ENCODE measurements at regions not wholly inside any gene's neighbourhood (a gene's known extent, or its start where the extent isn't known, plus 50 kb on each side); places are given as distances from the start of the nearest gene placed in this dataset.

DNA sequence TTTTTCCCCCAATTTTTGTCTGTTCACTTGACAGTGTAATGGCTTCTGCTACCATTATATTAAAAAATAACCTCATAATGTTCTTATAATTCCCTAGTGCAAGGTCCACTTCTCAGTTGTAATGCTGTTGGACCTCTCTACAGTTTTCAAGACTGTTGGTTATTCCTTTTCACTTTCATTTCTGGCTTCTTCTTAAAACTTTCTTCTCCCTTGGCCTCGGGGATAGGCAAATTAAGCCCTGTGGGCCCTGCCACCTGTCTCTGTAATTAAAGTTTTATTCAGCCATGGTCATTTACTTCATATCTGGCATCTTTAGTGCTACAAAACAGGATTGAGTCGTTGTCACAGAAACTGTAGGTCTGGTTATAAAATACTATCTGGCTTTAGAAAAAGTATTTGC lies 313.5 kb downstream of the KLF12 start:
- no peak overlapping the region for H3K27ac ChIP-seq (ENCODE audit: low read length)
- no peaks in the 10 kb centered on the region for H4K20me1 ChIP-seq (ENCODE audit: insufficient read depth)
- TF ChIP-seq, protein P1, sequence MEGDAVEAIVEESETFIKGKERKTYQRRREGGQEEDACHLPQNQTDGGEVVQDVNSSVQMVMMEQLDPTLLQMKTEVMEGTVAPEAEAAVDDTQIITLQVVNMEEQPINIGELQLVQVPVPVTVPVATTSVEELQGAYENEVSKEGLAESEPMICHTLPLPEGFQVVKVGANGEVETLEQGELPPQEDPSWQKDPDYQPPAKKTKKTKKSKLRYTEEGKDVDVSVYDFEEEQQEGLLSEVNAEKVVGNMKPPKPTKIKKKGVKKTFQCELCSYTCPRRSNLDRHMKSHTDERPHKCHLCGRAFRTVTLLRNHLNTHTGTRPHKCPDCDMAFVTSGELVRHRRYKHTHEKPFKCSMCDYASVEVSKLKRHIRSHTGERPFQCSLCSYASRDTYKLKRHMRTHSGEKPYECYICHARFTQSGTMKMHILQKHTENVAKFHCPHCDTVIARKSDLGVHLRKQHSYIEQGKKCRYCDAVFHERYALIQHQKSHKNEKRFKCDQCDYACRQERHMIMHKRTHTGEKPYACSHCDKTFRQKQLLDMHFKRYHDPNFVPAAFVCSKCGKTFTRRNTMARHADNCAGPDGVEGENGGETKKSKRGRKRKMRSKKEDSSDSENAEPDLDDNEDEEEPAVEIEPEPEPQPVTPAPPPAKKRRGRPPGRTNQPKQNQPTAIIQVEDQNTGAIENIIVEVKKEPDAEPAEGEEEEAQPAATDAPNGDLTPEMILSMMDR (IDR thresholded peaks at IDR 0.05; ENCODE audit: poor library complexity, severe bottlenecking), result no peak
- no peak for TF ChIP-seq EP300 (conservative IDR thresholded peaks at IDR 0.05; ENCODE audit: poor library complexity, severe bottlenecking)
- no peaks in the 10 kb centered on the region for H3K27me3 ChIP-seq (ENCODE audit: insufficient read depth, low read depth, low read length)
- H3K9me3 ChIP-seq (ENCODE audit: low read length), result no peaks in the 10 kb centered on the region
- H3K79me2 ChIP-seq (replicated peaks; ENCODE audit: insufficient read depth, low read length), result no peaks in the 10 kb centered on the region
- no peaks in the 10 kb centered on the region for H3K36me3 ChIP-seq (ENCODE audit: insufficient read depth, low read length)
- H3K4me2 ChIP-seq (ENCODE audit: low read length), result no peak overlapping the region
- no peaks in the 10 kb centered on the region for H3K9me2 ChIP-seq (ENCODE audit: insufficient read depth, low read length)
- H2AFZ ChIP-seq (ENCODE audit: low read depth, low read length), result no peak overlapping the region
- H3F3A ChIP-seq (ENCODE audit: insufficient read depth, low read length, poor library complexity, severe bottlenecking), result no peaks in the 10 kb centered on the region
- no peak overlapping the region for H3K4me3 ChIP-seq (ENCODE audit: low read length)
- H3K9ac ChIP-seq (ENCODE audit: low read length), result no peak overlapping the region

DNA sequence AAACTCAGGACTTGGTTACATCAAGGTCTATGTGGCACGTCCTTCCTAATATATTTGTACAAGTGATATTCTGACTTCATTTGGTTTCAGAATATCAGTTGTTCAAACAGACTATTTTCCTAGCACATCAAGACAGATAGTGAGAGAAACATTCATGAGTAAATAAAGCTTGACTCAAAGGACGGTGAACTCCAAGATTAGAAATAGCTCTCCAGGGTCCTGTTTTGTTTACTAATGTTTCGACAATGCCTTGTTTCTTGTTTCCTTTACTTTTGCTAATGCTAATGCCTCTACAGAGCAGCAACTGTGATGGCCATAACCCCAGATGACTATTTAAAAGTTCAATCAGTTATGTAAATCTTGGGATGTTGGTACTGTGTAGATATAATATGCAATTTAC lies 313.9 kb downstream of the KLF12 start:
- no peaks in the 10 kb centered on the region for H3K36me3 ChIP-seq (ENCODE audit: insufficient read depth, low read length)

DNA sequence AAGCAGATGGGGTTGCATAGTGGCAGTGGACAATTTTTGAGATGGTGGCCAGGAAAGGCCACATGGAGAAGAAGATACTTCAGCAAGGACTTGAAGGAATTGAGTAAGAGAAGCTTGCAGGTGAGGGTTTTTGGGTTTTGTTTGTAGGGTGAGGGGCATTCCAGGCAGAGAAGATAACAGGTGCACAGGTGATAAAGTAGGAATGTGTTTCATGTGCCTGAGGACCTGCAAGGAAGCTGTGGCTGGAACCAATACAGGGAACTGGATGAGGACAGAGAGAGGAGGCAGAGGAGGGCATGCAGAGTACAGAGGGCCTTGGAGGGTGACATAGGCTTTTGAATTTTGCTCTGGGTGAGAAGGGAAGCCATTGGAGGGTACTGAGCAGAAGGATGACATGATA lies 314.5 kb downstream of the KLF12 start:
- Histone ChIP-seq H3K9ac (ENCODE audit: low read length) (no peak overlapping the region), H3F3A (ENCODE audit: insufficient read depth, low read length, poor library complexity, severe bottlenecking) (no peaks in the 10 kb centered on the region), H2AFZ (ENCODE audit: low read depth, low read length) (no peak overlapping the region), H3K9me3 (ENCODE audit: low read length) (no peaks in the 10 kb centered on the region), H3K4me2 (ENCODE audit: low read length) (no peak overlapping the region), H4K20me1 (ENCODE audit: insufficient read depth) (no peaks in the 10 kb centered on the region), H3K27me3 (ENCODE audit: insufficient read depth, low read depth, low read length) (no peaks in the 10 kb centered on the region), H3K79me2 (replicated peaks; ENCODE audit: insufficient read depth, low read length) (peaks cover 7% of the 10 kb centered on the region), H3K4me3 (ENCODE audit: low read length) (no peak overlapping the region), H3K36me3 (ENCODE audit: insufficient read depth, low read length) (no peaks in the 10 kb centered on the region), H3K9me2 (ENCODE audit: insufficient read depth, low read length) (no peaks in the 10 kb centered on the region), H3K27ac (ENCODE audit: low read length) (no peak overlapping the region)
- TF ChIP-seq EP300 (conservative IDR thresholded peaks at IDR 0.05; ENCODE audit: poor library complexity, severe bottlenecking) (no peak), POLR2AphosphoS5 (IDR thresholded peaks at IDR 0.05) (no peak), EZH2 (IDR thresholded peaks at IDR 0.05; ENCODE audit: borderline replicate concordance, insufficient read depth, low read length, poor library complexity, severe bottlenecking) (no peak), MXI1 (conservative IDR thresholded peaks at IDR 0.05; ENCODE audit: poor library complexity, severe bottlenecking) (no peak), RAD21 (conservative IDR thresholded peaks at IDR 0.05) (no peak), TAF1 (IDR thresholded peaks at IDR 0.05; ENCODE audit: low read depth) (no peak), SMC3 (conservative IDR thresholded peaks at IDR 0.05; ENCODE audit: poor library complexity) (no peak)
- TF ChIP-seq, protein P1 (IDR thresholded peaks at IDR 0.05; ENCODE audit: poor library complexity, severe bottlenecking), result no peak
- TF ChIP-seq, protein P2, sequence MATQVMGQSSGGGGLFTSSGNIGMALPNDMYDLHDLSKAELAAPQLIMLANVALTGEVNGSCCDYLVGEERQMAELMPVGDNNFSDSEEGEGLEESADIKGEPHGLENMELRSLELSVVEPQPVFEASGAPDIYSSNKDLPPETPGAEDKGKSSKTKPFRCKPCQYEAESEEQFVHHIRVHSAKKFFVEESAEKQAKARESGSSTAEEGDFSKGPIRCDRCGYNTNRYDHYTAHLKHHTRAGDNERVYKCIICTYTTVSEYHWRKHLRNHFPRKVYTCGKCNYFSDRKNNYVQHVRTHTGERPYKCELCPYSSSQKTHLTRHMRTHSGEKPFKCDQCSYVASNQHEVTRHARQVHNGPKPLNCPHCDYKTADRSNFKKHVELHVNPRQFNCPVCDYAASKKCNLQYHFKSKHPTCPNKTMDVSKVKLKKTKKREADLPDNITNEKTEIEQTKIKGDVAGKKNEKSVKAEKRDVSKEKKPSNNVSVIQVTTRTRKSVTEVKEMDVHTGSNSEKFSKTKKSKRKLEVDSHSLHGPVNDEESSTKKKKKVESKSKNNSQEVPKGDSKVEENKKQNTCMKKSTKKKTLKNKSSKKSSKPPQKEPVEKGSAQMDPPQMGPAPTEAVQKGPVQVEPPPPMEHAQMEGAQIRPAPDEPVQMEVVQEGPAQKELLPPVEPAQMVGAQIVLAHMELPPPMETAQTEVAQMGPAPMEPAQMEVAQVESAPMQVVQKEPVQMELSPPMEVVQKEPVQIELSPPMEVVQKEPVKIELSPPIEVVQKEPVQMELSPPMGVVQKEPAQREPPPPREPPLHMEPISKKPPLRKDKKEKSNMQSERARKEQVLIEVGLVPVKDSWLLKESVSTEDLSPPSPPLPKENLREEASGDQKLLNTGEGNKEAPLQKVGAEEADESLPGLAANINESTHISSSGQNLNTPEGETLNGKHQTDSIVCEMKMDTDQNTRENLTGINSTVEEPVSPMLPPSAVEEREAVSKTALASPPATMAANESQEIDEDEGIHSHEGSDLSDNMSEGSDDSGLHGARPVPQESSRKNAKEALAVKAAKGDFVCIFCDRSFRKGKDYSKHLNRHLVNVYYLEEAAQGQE (IDR thresholded peaks at IDR 0.05; ENCODE audit: borderline replicate concordance), result no peak

More for the DNA sequence above, 313.9 kb downstream of the KLF12 start:
- Histone ChIP-seq H3F3A (ENCODE audit: insufficient read depth, low read length, poor library complexity, severe bottlenecking) (no peaks in the 10 kb centered on the region), H3K4me3 (ENCODE audit: low read length) (no peak overlapping the region), H3K4me2 (ENCODE audit: low read length) (no peak overlapping the region), H4K20me1 (ENCODE audit: insufficient read depth) (no peaks in the 10 kb centered on the region), H3K27ac (ENCODE audit: low read length) (no peak overlapping the region), H3K79me2 (replicated peaks; ENCODE audit: insufficient read depth, low read length) (peaks cover under 1% of the 10 kb centered on the region), H3K9me2 (ENCODE audit: insufficient read depth, low read length) (no peaks in the 10 kb centered on the region), H3K9ac (ENCODE audit: low read length) (no peak overlapping the region), H2AFZ (ENCODE audit: low read depth, low read length) (no peak overlapping the region), H3K27me3 (ENCODE audit: insufficient read depth, low read depth, low read length) (no peaks in the 10 kb centered on the region), H3K9me3 (ENCODE audit: low read length) (no peaks in the 10 kb centered on the region)
- TF ChIP-seq POLR2AphosphoS5 (IDR thresholded peaks at IDR 0.05) (no peak), RAD21 (conservative IDR thresholded peaks at IDR 0.05) (no peak), EZH2 (IDR thresholded peaks at IDR 0.05; ENCODE audit: borderline replicate concordance, insufficient read depth, low read length, poor library complexity, severe bottlenecking) (no peak), SMC3 (conservative IDR thresholded peaks at IDR 0.05; ENCODE audit: poor library complexity) (no peak)

Data from neural cell (in vitro differentiated cells).